ENCODE measurements at regions not wholly inside any gene's neighbourhood (a gene's known extent, or its start where the extent isn't known, plus 50 kb on each side); places are given as distances from the start of the nearest gene placed in this dataset.
"Not testable (repeated sequence)": the region's sequence is repeated elsewhere in the genome, so short reads cannot be mapped to it uniquely, and the experiment has no call there.

- Histone ChIP-seq H3K36me3 (ENCODE audit: control insufficient read depth, insufficient read depth, low read length) (no peaks in the 10 kb centered on the region), H3K27me3 (replicated peaks; ENCODE audit: control insufficient read depth, insufficient read depth, low read length) (no peaks in the 10 kb centered on the region; the same call in 1 of the 2 replicates), H3K4me3 (replicated peaks; ENCODE audit: low read depth, low read length) (no peak overlapping the region)
- no peak for DNase-seq (ENCODE audit: extremely low read depth, insufficient read length)
- TF ChIP-seq, protein P1, sequence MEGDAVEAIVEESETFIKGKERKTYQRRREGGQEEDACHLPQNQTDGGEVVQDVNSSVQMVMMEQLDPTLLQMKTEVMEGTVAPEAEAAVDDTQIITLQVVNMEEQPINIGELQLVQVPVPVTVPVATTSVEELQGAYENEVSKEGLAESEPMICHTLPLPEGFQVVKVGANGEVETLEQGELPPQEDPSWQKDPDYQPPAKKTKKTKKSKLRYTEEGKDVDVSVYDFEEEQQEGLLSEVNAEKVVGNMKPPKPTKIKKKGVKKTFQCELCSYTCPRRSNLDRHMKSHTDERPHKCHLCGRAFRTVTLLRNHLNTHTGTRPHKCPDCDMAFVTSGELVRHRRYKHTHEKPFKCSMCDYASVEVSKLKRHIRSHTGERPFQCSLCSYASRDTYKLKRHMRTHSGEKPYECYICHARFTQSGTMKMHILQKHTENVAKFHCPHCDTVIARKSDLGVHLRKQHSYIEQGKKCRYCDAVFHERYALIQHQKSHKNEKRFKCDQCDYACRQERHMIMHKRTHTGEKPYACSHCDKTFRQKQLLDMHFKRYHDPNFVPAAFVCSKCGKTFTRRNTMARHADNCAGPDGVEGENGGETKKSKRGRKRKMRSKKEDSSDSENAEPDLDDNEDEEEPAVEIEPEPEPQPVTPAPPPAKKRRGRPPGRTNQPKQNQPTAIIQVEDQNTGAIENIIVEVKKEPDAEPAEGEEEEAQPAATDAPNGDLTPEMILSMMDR (IDR thresholded peaks at IDR 0.05; ENCODE audit: insufficient read depth, low read length, poor library complexity, severe bottlenecking), result no peak
Observed at GRCh38 chr22:35175392-35175791, 81.9 kb upstream of the HMGXB4 start.

DNA sequence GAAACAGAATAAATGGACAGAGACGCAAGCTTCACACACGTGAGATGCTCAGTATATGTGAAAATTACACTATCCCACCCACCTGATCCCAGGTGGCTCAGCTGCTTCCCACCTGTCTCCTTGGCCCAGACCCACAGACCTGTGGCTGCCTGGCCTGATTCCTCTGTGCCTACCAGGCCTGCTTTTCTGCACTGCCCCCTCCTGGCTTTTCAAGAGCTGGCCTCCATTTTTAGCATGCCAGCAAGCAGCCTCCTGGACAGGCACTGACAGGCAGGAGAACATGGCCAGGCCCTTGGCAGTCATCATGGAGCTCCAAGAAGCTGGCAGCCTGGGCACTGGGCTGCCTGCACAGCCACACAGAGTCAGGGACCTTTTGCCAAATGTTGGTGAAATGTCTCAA, 79.5 kb upstream of the HMGXB4 start:
- H3K27me3 ChIP-seq (replicated peaks; ENCODE audit: control insufficient read depth, insufficient read depth, low read length), result no peaks in the 10 kb centered on the region
- TF ChIP-seq, protein P1 (IDR thresholded peaks at IDR 0.05; ENCODE audit: insufficient read depth, low read length, poor library complexity, severe bottlenecking), result peak; percentile 17
- no peaks in the 10 kb centered on the region for H3K36me3 ChIP-seq (ENCODE audit: control insufficient read depth, insufficient read depth, low read length)
- H3K4me3 ChIP-seq (replicated peaks; ENCODE audit: low read depth, low read length), result no peak overlapping the region
- no peak for DNase-seq (ENCODE audit: extremely low read depth, insufficient read length)

GRCh38 chr22:35178446-35178845, 78.8 kb upstream of the HMGXB4 start:
- TF ChIP-seq, protein P1 (IDR thresholded peaks at IDR 0.05; ENCODE audit: insufficient read depth, low read length, poor library complexity, severe bottlenecking), result no peak
- DNase-seq (ENCODE audit: extremely low read depth, insufficient read length), result no peak
- H3K27me3 ChIP-seq (replicated peaks; ENCODE audit: control insufficient read depth, insufficient read depth, low read length), result no peaks in the 10 kb centered on the region
- no peak overlapping the region for H3K4me3 ChIP-seq (replicated peaks; ENCODE audit: low read depth, low read length)
- H3K36me3 ChIP-seq (ENCODE audit: control insufficient read depth, insufficient read depth, low read length), result no peaks in the 10 kb centered on the region

- Histone ChIP-seq H3K36me3 (ENCODE audit: control insufficient read depth, insufficient read depth, low read length) (no peaks in the 10 kb centered on the region), H3K27me3 (replicated peaks; ENCODE audit: control insufficient read depth, insufficient read depth, low read length) (no peaks in the 10 kb centered on the region), H3K4me3 (replicated peaks; ENCODE audit: low read depth, low read length) (no peak overlapping the region)
- TF ChIP-seq, protein P1 (IDR thresholded peaks at IDR 0.05; ENCODE audit: insufficient read depth, low read length, poor library complexity, severe bottlenecking), result no peak
- no peak for DNase-seq (ENCODE audit: extremely low read depth, insufficient read length)
Observed at GRCh38 chr22:35183917-35184316, 73.4 kb upstream of the HMGXB4 start.

- Histone ChIP-seq H3K27me3 (replicated peaks; ENCODE audit: control insufficient read depth, insufficient read depth, low read length) (no peaks in the 10 kb centered on the region), H3K4me3 (replicated peaks; ENCODE audit: low read depth, low read length) (no peak overlapping the region), H3K36me3 (ENCODE audit: control insufficient read depth, insufficient read depth, low read length) (no peaks in the 10 kb centered on the region)
- TF ChIP-seq, protein P1 (IDR thresholded peaks at IDR 0.05; ENCODE audit: insufficient read depth, low read length, poor library complexity, severe bottlenecking), result no peak
- no peak for DNase-seq (ENCODE audit: extremely low read depth, insufficient read length)
Observed at GRCh38 chr22:35186492-35186891, 70.8 kb upstream of the HMGXB4 start.

DNA sequence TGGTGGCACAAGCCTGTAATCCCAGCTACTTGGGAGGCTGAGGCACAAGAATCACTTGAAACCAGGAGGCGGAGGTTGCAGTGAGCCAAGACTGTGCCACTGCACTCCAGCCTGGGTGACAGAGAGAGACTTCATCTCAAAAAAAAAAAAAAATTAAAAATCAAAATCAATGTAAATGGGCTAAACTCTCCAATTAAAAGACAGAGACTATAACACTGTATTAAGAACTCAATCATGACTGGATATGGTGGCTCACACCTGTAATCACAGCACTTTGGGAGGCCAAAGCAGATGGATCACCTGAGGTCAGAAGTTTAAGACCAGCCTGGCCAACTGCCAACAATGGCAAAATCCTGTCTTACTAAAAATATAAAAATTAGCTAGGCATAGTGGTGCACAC, 68.4 kb upstream of the HMGXB4 start:
- H3K27me3 ChIP-seq (replicated peaks; ENCODE audit: control insufficient read depth, insufficient read depth, low read length); H3K4me3 ChIP-seq (replicated peaks; ENCODE audit: low read depth, low read length); DNase-seq (ENCODE audit: extremely low read depth, insufficient read length); H3K36me3 ChIP-seq (ENCODE audit: control insufficient read depth, insufficient read depth, low read length): not testable (repeated sequence)

Data from GM06990 (cell line).